ENCODE measurements at regions not wholly inside any gene's neighbourhood (a gene's known extent, or its start where the extent isn't known, plus 50 kb on each side); places are given as distances from the start of the nearest gene placed in this dataset.

- TF ChIP-seq EZH2 (IDR thresholded peaks at IDR 0.05; ENCODE audit: insufficient read depth, poor library complexity, severe bottlenecking) (no peak), EZH2phosphoT487 (IDR thresholded peaks at IDR 0.05; ENCODE audit: insufficient read depth, low read depth) (no peak)
Measured at GRCh38 chr20:63140514-63141433, 75.2 kb downstream of the YTHDF1 start.
